ENCODE measurements at regions not wholly inside any gene's neighbourhood (a gene's known extent, or its start where the extent isn't known, plus 50 kb on each side); places are given as distances from the start of the nearest gene placed in this dataset.

DNA sequence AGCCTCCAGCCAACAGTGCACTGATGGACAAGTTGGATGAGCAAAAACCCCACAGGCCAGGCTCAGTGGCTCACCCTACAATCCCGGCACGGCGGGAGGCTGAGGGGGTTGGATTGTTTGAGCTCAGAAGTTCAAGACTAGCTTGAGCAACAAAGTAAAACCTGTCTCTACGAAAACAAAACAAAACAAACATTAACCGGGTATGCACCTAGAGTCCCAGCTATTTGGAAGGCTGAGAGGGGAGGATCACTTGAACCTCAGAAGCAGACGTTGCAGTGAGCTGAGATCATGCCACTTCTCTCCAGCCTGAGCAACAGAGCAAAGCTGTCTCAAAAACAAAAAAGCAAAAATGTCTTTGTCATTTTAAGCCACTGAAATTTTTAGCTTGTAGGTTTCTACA is 55.1 kb upstream of the DMRT1 start:
- Histone ChIP-seq H4K20me1 (ENCODE audit: insufficient read depth, low read length) (no peaks in the 10 kb centered on the region), H3K9me3 (ENCODE audit: insufficient read depth, low read length) (no peaks in the 10 kb centered on the region), H3K4me3 (ENCODE audit: low read length) (no peak overlapping the region), H3K27ac (ENCODE audit: low read length) (no peak overlapping the region), H3K4me2 (ENCODE audit: low read length) (no peak overlapping the region), H3K9ac (ENCODE audit: low read length) (no peak overlapping the region), H3K27me3 (ENCODE audit: low read depth, low read length) (no peaks in the 10 kb centered on the region), H3K36me3 (replicated peaks; ENCODE audit: low read depth, low read length) (no peaks in the 10 kb centered on the region), H3K79me2 (ENCODE audit: low read length) (no peaks in the 10 kb centered on the region), H3K4me1 (ENCODE audit: low read length) (0 out of 2 replicates have a peak, but pooled peaks cover 5% of the 10 kb centered on the region), H2AFZ (ENCODE audit: low read depth, low read length) (peak overlapping the region; percentile 29)
- TF ChIP-seq, protein P1, sequence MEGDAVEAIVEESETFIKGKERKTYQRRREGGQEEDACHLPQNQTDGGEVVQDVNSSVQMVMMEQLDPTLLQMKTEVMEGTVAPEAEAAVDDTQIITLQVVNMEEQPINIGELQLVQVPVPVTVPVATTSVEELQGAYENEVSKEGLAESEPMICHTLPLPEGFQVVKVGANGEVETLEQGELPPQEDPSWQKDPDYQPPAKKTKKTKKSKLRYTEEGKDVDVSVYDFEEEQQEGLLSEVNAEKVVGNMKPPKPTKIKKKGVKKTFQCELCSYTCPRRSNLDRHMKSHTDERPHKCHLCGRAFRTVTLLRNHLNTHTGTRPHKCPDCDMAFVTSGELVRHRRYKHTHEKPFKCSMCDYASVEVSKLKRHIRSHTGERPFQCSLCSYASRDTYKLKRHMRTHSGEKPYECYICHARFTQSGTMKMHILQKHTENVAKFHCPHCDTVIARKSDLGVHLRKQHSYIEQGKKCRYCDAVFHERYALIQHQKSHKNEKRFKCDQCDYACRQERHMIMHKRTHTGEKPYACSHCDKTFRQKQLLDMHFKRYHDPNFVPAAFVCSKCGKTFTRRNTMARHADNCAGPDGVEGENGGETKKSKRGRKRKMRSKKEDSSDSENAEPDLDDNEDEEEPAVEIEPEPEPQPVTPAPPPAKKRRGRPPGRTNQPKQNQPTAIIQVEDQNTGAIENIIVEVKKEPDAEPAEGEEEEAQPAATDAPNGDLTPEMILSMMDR (IDR thresholded peaks at IDR 0.05; ENCODE audit: low read depth, low read length): no peak
- TF ChIP-seq EZH2phosphoT487 (IDR thresholded peaks at IDR 0.05; ENCODE audit: low read depth): no peak

DNA sequence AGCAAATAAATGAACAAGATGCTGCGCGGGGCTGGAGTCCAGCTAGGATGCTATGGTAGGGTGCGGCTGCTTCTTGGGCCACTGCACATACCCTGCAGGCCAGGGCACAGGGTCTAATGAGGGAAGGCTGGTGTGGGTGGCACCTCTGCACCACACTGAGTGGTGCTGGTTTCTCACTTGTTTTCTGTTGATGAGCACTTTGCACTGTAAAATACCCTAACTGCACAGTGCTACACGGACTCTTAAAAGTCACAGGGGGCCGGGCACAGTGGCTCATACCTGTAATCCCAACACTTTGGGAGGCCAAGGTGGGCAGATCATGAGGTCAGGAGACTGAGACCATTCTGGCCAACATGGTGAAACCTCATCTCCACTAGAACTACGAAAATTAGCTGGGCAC is 52.7 kb upstream of the DMRT1 start:
- Histone ChIP-seq H3K4me2 (ENCODE audit: low read length) (no peak overlapping the region), H3K9ac (ENCODE audit: low read length) (no peak overlapping the region), H3K36me3 (replicated peaks; ENCODE audit: low read depth, low read length) (no peaks in the 10 kb centered on the region), H3K4me3 (ENCODE audit: low read length) (no peak overlapping the region), H3K9me3 (ENCODE audit: insufficient read depth, low read length) (no peaks in the 10 kb centered on the region), H3K27ac (ENCODE audit: low read length) (no peak overlapping the region), H2AFZ (ENCODE audit: low read depth, low read length) (no peak overlapping the region), H4K20me1 (ENCODE audit: insufficient read depth, low read length) (no peaks in the 10 kb centered on the region), H3K4me1 (ENCODE audit: low read length) (0 out of 2 replicates have a peak, but pooled peaks cover 5% of the 10 kb centered on the region), H3K27me3 (ENCODE audit: low read depth, low read length) (no peaks in the 10 kb centered on the region), H3K79me2 (ENCODE audit: low read length) (no peaks in the 10 kb centered on the region)
- TF ChIP-seq, protein P1 (IDR thresholded peaks at IDR 0.05; ENCODE audit: low read depth, low read length): no peak
- TF ChIP-seq EZH2phosphoT487 (IDR thresholded peaks at IDR 0.05; ENCODE audit: low read depth): no peak

Data from OCI-LY3 (cell line).